ENCODE measurements at regions not wholly inside any gene's neighbourhood (a gene's known extent, or its start where the extent isn't known, plus 50 kb on each side); places are given as distances from the start of the nearest gene placed in this dataset.

GRCh38 chr3:160152638-160153037, 72.6 kb upstream of the C3orf80 start:
- TF ChIP-seq SUZ12 (IDR thresholded peaks at IDR 0.05; ENCODE audit: extremely low read depth, insufficient read depth, insufficient read length): no peak
- no peak for TF ChIP-seq YY1 (IDR thresholded peaks at IDR 0.05; ENCODE audit: insufficient read depth, insufficient read length)
- no peak for TF ChIP-seq ZNF274 (IDR thresholded peaks at IDR 0.05; ENCODE audit: low read depth, low read length)

Measured in NT2/D1 (cell line).